ENCODE measurements at regions not wholly inside any gene's neighbourhood (a gene's known extent, or its start where the extent isn't known, plus 50 kb on each side); places are given as distances from the start of the nearest gene placed in this dataset.
A peak's percentile ranks its signal among the peaks of the same experiment; 100 is the strongest.

DNA sequence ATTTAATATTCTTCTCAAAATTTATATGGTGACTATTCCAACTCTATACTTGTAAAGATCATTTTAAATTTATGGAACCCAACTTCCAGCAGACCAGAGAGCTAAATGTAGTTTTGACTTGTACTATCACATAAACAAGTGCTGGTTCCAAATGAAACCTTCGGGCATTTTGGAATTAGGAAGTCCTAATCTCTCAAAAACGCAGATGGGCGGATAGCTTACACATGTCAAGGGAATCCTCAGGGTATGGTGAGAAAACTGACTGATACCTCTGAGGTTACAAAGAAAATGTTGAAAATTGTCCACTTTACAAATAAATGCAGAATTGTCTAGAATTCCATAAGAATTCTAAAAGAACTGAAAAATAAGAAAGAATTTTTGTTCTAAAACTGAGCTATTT, 224.1 kb downstream of the SS18 start:
- Histone ChIP-seq H3K9ac (ENCODE audit: insufficient read depth, low read length) (no peak overlapping the region), H3K27me3 (ENCODE audit: control insufficient read depth, insufficient read depth, low read length) (no peaks in the 10 kb centered on the region), H3K27ac (ENCODE audit: insufficient read depth, low read length) (no peak overlapping the region), H3K4me1 (ENCODE audit: control insufficient read depth, extremely low read depth, insufficient read depth, low read length) (no peaks in the 10 kb centered on the region), H3K79me2 (ENCODE audit: control insufficient read depth, insufficient read depth, low read length) (no peaks in the 10 kb centered on the region), H4K20me1 (ENCODE audit: control insufficient read depth, extremely low read depth, insufficient read depth, low read length) (no peaks in the 10 kb centered on the region), H3K4me2 (ENCODE audit: extremely low read depth, insufficient read depth, low read length) (no peak overlapping the region), H2AFZ (ENCODE audit: low read length) (no peak overlapping the region), H3K36me3 (ENCODE audit: control insufficient read depth, insufficient read depth, low read length) (no peaks in the 10 kb centered on the region), H3K4me3 (replicated peaks in 1 of 4; ENCODE audit: control extremely low read depth in 1 of 4, insufficient read depth in 1 of 4, low read depth in 3 of 4, low read length in 4 of 4) (no peak overlapping the region), H3K9me3 (ENCODE audit: control insufficient read depth, insufficient read depth, low read depth, low read length) (no peaks in the 10 kb centered on the region)
- no peak for DNase-seq (ENCODE audit: low read depth in 2 of 2)
- TF ChIP-seq, protein P1, sequence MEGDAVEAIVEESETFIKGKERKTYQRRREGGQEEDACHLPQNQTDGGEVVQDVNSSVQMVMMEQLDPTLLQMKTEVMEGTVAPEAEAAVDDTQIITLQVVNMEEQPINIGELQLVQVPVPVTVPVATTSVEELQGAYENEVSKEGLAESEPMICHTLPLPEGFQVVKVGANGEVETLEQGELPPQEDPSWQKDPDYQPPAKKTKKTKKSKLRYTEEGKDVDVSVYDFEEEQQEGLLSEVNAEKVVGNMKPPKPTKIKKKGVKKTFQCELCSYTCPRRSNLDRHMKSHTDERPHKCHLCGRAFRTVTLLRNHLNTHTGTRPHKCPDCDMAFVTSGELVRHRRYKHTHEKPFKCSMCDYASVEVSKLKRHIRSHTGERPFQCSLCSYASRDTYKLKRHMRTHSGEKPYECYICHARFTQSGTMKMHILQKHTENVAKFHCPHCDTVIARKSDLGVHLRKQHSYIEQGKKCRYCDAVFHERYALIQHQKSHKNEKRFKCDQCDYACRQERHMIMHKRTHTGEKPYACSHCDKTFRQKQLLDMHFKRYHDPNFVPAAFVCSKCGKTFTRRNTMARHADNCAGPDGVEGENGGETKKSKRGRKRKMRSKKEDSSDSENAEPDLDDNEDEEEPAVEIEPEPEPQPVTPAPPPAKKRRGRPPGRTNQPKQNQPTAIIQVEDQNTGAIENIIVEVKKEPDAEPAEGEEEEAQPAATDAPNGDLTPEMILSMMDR (conservative IDR thresholded peaks at IDR 0.05 in 1 of 2, IDR thresholded peaks at IDR 0.05 in 1 of 2; ENCODE audit: low read depth in 1 of 2, low read length in 2 of 2) = no peak
- no peak for TF ChIP-seq EZH2 (IDR thresholded peaks at IDR 0.05; ENCODE audit: low read length, missing control alignments)

DNA sequence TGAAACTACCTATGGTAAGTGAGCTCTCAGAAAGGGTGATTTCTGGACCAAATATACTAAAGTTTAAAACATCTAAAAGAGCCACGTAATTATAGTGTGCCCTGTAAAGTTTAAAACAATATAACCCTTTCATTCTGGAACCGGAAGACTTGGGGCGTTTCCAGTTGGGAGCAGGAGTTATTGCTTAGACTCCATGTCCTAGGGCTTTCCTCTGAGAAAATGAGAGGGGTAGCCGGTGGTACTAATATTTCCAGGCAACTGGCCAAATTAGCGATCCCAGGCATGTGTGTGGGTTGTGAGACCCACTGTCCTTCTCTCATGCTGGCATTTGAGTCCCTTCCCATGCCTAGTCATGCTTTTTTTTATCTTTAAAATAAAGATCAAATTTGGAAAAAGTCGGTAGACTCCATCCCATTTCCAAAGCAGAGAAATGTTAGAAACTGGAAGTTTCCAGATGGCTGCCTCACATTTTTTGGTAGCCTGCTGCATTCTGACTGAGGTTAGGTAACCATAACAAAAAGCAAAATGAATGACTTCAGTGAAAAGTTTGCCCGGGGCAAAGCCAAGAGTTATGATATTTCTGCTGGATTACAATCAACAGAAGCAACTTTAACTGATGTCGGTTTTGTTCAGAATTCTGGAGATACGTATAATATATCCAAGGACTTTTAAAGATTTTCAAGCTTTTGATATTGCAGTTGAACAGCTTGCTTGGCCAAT, 227.4 kb downstream of the SS18 start:
- no peaks in the 10 kb centered on the region for H3K27me3 ChIP-seq (ENCODE audit: control insufficient read depth, insufficient read depth, low read length)
- peak in 1 of 2 donors; percentile 1 for DNase-seq (ENCODE audit: low read depth in 2 of 2)
- no peak overlapping the region for H3K9ac ChIP-seq (ENCODE audit: insufficient read depth, low read length)

DNA sequence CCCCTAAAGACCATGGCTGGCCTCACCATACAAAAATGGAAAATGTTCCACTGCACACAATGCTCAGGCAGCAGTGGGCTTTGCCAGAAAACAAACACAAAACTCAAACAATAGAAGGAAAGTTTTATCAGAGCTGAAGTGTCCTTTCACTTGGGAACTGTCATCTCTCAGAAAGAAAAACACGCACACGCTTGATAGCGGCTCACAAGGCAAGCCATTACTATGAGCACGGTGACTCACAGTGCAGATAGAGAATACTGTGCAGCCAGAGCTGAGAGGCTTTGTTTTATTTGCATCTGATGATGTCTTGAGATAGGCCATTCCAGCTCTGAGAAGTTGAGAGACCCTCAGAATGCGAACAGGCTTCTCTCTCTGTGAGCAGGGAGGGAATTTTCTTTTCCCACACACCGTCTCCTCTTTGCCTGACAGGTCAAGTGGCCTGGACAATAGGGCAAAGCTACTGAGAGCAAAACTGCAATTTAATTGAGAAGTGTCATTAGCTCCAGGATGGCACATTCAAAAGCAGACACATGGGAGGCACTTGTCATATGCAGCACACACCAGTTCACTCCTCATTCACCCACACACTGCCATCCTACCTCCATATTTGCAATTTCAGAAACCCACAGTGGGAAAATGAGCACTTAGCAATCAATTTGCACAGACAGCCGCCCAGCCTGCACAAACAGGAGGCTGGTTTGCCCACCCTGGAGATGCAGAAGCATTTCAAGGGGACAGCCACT, 236.6 kb downstream of the SS18 start:
- Histone ChIP-seq H3K9ac (ENCODE audit: insufficient read depth, low read length) (no peak overlapping the region), H3K79me2 (ENCODE audit: control insufficient read depth, insufficient read depth, low read length) (no peaks in the 10 kb centered on the region), H3K27ac (ENCODE audit: insufficient read depth, low read length) (no peak overlapping the region), H3K4me3 (replicated peaks in 1 of 4; ENCODE audit: control extremely low read depth in 1 of 4, insufficient read depth in 1 of 4, low read depth in 3 of 4, low read length in 4 of 4) (no peak overlapping the region), H3K36me3 (ENCODE audit: control insufficient read depth, insufficient read depth, low read length) (no peaks in the 10 kb centered on the region), H2AFZ (ENCODE audit: low read length) (no peak overlapping the region), H4K20me1 (ENCODE audit: control insufficient read depth, extremely low read depth, insufficient read depth, low read length) (no peaks in the 10 kb centered on the region), H3K4me1 (ENCODE audit: control insufficient read depth, extremely low read depth, insufficient read depth, low read length) (no peaks in the 10 kb centered on the region), H3K27me3 (ENCODE audit: control insufficient read depth, insufficient read depth, low read length) (no peaks in the 10 kb centered on the region), H3K9me3 (ENCODE audit: control insufficient read depth, insufficient read depth, low read depth, low read length) (no peaks in the 10 kb centered on the region), H3K4me2 (ENCODE audit: extremely low read depth, insufficient read depth, low read length) (no peak overlapping the region)
- peak in 1 of 2 donors; percentile 28 for DNase-seq (ENCODE audit: low read depth in 2 of 2)
- TF ChIP-seq, protein P1 (conservative IDR thresholded peaks at IDR 0.05 in 1 of 2, IDR thresholded peaks at IDR 0.05 in 1 of 2; ENCODE audit: low read depth in 1 of 2, low read length in 2 of 2) = no peak
- no peak for TF ChIP-seq EZH2 (IDR thresholded peaks at IDR 0.05; ENCODE audit: low read length, missing control alignments)

More for the DNA sequence above, 227.4 kb downstream of the SS18 start:
- Histone ChIP-seq H4K20me1 (ENCODE audit: control insufficient read depth, extremely low read depth, insufficient read depth, low read length) (no peaks in the 10 kb centered on the region), H2AFZ (ENCODE audit: low read length) (no peak overlapping the region), H3K9me3 (ENCODE audit: control insufficient read depth, insufficient read depth, low read depth, low read length) (no peaks in the 10 kb centered on the region), H3K36me3 (ENCODE audit: control insufficient read depth, insufficient read depth, low read length) (no peaks in the 10 kb centered on the region), H3K4me3 (replicated peaks in 1 of 4; ENCODE audit: control extremely low read depth in 1 of 4, insufficient read depth in 1 of 4, low read depth in 3 of 4, low read length in 4 of 4) (no peak overlapping the region), H3K79me2 (ENCODE audit: control insufficient read depth, insufficient read depth, low read length) (no peaks in the 10 kb centered on the region), H3K27ac (ENCODE audit: insufficient read depth, low read length) (no peak overlapping the region), H3K4me2 (ENCODE audit: extremely low read depth, insufficient read depth, low read length) (no peak overlapping the region), H3K4me1 (ENCODE audit: control insufficient read depth, extremely low read depth, insufficient read depth, low read length) (no peaks in the 10 kb centered on the region)
- TF ChIP-seq, protein P1 (conservative IDR thresholded peaks at IDR 0.05 in 1 of 2, IDR thresholded peaks at IDR 0.05 in 1 of 2; ENCODE audit: low read depth in 1 of 2, low read length in 2 of 2) = no peak
- TF ChIP-seq EZH2 (IDR thresholded peaks at IDR 0.05; ENCODE audit: low read length, missing control alignments) = no peak
